OCI-LY7 (cell line): ENCODE measurements at regions not wholly inside any gene's neighbourhood (a gene's known extent, or its start where the extent isn't known, plus 50 kb on each side); places are given as distances from the start of the nearest gene placed in this dataset.

Experiments
- CTCF ChIP-seq: fragments of 200-600 bp; sonication (generic); conservative IDR thresholded peaks from 2 replicates; pipeline ENCODE4 v1.5.1; 2014; ENCODE audit warnings: mild to moderate bottlenecking, antibody characterized with exemption, low read length, moderate library complexity, mixed read lengths
- EZH2phosphoT487 ChIP-seq: fragments of 200-600 bp; sonication (generic); IDR thresholded peaks from 2 replicates; pipeline ENCODE4 v1.6.1; 2018; ENCODE audit warnings: low read depth, borderline replicate concordance, mild to moderate bottlenecking, mixed run types, antibody characterized with exemption, low read length, moderate library complexity, mixed read lengths

DNA sequence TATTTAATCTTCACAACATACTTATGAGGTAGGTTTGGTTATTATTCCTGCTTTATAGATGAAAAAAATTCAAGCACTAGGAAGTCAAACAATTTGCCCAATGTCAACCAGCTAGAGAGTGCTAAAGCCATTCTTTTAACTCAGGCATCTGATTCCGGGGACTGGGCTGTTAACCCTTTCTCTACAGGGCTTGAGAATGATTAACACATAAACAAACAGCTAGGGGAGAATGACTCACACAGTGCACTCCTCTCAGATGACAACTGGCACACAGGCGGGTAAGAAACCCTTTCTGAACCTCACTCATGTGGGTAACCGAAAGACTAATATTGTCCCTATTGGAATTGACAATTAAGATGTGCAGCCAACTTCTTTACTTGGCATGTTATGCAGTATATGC is 86.3 kb upstream of the FSHR start:
- no peak for TF ChIP-seq CTCF
- no peak for TF ChIP-seq EZH2phosphoT487
